ENCODE measurements at regions not wholly inside any gene's neighbourhood (a gene's known extent, or its start where the extent isn't known, plus 50 kb on each side); places are given as distances from the start of the nearest gene placed in this dataset.
"Not testable (repeated sequence)": the region's sequence is repeated elsewhere in the genome, so short reads cannot be mapped to it uniquely, and the experiment has no call there.

DNA sequence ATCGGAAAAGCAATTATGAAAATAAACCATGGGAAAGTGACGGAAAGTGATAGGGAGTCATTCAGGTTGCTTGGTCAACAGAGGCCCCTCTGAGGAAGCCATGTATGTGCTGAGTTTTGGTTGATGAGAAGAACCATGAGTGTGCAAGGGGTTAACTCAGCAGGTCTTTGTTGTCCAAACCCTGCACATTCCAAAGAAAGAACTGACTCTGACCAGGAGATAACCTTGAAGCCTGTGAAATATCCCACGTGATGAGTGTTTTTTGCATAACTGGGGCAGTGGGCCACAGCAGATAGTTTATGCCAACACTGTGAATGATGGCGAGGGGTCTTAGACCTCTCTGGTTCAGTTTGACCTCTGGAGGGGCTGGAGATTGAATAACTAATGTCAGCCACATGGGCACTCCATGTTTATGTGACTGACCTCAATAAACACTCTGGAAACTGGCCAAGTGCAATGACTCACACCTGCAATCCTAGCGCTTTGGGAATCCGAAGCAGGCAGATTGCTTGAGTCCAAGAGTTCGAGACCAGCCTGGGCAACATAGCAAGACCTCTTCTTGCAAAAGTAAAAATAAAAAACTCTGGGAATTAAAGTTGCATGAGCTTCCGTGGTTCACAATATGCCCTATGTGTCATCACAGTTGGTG, 154.0 kb upstream of the FOXK1 start:
- DNase-seq: no peak

DNA sequence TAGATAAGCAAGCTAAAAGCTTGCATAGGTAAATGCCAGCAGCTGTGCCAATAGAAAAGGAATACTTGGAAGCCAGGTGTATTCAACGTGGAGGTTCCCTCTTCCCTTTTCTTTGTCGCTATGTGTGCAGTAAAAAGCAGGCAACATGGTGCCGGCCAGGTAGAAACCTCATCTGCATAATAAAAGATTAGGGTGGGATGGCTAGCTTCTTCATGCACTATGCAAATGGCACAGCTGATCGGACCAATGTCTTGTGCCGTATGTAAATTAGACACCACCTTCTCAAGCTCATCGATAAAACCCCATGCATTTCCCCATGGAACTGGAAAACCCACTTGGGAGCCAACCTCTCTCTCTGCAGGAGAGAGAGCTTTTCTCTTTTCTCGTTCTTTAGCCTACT, 150.9 kb upstream of the FOXK1 start:
- DNase-seq: peak; percentile 84

DNA sequence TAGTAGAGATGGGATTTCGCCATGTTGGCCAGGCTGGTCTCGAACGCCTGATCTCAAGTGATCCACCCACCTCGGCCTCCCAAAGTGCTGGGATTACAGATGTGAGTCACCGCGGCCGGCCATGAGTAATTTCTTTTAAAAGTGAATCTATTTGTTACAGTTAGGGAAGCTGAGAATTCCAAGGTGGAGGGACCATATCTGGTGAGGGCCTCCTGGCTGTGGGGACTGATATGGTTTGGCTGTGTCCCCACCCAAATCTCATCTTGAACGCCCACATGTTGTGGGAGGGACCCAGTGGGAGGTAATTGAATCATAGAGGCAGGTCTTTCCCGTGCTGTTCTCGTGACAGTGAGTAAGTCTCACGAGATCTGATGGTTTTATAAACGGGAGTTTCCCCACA, 148.8 kb upstream of the FOXK1 start:
- not testable (repeated sequence) for DNase-seq

DNA sequence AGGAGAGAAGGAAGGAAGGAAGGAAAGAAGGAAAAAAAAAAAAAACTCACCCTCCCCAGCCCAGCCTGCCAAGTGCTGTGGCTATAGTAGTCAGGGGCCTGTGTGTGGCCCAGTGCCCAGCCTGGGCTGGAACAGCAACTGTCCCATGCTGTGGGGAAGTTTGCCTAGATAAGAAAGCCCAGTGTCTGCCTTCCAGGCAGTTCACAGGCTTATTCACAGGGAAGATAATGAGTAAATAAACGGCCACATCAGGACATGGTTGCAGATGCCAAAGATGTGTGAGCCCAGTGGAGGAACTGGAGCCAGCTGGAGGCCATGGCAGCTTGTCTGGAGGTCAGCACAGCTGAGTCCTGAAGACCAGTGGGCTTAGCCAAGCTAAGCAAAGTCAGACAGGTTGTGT, 132.4 kb upstream of the FOXK1 start:
- DNase-seq: no peak

GRCh38 chr7:4550117-4550516, 132.0 kb upstream of the FOXK1 start:
- no peak for DNase-seq

- no peak for DNase-seq
Measured at GRCh38 chr7:4552985-4553384, 129.1 kb upstream of the FOXK1 start.

DNA sequence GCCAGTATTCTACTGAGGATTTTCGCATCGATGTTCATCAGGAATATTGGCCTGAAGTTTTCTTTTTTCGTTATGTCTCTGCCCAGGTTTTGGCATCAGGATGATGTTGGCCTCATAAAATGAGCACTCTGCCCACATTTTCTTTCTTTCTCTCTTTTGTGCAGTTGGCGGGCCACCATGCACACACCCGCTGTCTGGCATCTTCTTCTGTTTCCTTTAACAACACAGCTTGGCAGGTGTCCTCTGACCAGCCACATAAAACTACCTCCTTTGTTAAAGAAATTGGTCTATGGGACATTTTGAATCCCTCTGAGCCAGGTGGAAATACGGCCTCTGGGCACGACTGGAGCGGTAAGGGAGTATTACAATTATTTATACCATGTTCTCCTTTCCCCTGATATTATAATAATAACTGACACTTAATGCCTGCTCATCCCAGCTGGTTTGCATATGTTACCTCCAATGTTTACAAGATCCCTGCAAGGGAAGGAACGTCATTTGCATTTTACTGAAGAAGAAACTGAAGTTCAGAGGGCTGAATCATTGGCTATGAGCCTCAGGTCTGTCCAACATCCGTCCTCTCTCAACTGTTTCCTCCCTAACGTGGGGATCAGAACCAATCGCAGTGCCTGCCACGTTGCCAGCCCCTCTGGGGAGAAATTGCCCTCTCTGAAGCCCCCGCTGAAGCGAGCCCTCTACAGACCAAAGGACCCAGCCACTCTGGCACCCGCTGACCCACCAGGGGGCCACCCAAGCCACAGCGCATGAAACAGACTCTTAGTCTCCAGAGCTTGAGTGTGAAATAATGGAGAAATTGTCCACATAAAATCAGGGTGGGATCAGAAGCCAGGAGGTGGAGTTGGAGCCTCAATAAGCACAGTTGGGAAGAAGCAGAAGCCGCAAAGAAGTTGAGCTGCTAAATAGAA, 125.0 kb upstream of the FOXK1 start:
- no peak for DNase-seq

GRCh38 chr7:4561795-4562194, 120.3 kb upstream of the FOXK1 start:
- DNase-seq: no peak

- DNase-seq: no peak
Measured at GRCh38 chr7:4566714-4567113, 115.4 kb upstream of the FOXK1 start.

- no peak for DNase-seq
Measured at GRCh38 chr7:4574851-4575250, 107.2 kb upstream of the FOXK1 start.

DNA sequence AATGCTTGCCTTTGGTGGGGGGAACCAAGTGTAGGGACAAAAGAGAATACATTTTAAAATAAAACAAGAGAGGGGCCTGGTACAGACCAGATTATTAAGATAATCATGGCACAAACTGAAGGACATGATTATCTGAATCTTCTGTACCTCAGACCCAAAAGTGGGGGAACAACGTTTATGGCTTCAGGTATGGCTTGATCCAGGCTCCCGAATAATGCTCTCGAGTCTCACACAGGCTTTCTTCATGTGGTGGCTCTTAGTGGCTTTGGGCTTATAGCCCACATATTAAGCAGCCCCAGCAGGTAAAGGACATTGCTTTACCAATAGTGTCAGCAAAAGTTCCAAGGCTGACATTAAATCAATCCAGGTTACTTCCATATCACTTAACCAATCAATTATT, 106.8 kb upstream of the FOXK1 start:
- no peak for DNase-seq

GRCh38 chr7:4602905-4603842, 78.9 kb upstream of the FOXK1 start:
- no peak for DNase-seq

DNA sequence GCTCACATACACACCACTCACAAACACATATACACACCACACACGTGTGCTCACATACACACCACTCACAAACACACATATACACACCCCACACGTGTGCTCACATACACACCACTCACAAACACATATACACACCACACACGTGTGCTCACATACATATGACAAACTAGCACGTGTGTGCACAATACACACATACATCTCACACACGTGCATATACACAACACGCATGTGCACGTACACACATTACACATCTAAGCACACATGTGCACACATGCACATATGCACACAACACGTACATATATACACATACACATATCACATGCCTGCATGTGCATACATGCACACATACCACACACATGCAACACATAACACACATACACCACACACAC, 78.3 kb upstream of the FOXK1 start:
- DNase-seq: no peak

GRCh38 chr7:4604456-4604940, 77.6 kb upstream of the FOXK1 start:
- DNase-seq: no peak

DNA sequence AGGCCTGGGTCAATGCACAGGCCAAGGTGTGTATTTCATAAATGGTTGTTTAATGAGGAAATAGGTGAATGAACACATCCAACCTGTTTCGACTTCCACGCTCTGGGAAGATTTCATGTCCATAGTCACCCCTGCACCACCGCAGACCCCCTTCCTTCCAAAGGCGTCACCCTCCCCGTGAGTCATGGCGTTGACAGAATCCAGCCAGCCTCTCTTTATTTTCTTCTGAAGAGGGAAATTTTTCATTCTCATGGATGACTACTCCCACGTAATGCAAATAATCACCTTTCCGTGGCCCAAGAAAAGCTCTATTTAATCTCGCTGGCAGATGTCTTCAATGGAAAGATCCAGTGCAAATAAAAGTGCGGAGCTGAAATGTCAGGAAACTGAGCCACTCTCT, 75.3 kb upstream of the FOXK1 start:
- DNase-seq: no peak

GRCh38 chr7:4607311-4607729, 74.8 kb upstream of the FOXK1 start:
- DNase-seq: no peak

DNA sequence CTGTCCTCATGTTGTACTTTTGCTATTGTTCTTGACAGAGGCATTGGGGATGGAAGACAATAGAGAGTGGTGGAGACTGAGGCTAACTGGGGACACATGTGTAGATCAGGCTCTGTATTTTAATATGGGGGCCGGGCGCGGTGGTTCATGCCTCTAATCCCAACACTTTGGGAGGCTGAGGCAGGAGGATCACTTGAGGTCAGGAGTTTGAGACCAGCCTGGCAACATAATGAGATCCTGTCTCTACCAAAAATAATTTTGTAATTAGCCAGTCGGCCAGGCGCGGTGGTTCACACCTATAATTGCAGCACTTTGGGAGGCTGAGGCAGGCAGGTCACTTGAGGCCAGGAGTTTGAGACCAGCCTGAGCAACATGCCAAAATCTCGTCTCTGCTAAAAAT, 72.5 kb upstream of the FOXK1 start:
- DNase-seq: not testable (repeated sequence)

GRCh38 chr7:4610768-4611467, 71.2 kb upstream of the FOXK1 start:
- DNase-seq: peak; percentile 38

DNA sequence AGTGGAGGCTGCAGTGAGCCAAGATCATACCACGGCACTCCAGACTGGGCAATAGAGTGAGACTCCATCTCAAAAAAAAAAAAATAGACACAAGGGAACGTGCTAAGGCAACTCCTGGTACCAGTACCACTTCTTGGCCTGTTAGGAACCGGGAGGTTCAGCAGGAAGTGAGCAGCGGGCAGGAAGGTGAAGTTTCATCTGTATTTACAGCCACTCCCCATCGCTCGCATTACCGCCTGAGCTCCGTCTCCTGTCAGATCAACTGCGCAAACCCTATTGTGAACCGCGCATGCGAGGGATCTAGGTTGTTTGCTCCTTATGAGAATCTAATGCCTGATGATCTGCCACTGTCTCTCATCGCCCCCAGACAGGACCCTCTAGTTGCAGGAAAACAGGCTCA, 69.9 kb upstream of the FOXK1 start:
- DNase-seq: no peak

GRCh38 chr7:4612939-4613841, 68.9 kb upstream of the FOXK1 start:
- DNase-seq: no peak

DNA sequence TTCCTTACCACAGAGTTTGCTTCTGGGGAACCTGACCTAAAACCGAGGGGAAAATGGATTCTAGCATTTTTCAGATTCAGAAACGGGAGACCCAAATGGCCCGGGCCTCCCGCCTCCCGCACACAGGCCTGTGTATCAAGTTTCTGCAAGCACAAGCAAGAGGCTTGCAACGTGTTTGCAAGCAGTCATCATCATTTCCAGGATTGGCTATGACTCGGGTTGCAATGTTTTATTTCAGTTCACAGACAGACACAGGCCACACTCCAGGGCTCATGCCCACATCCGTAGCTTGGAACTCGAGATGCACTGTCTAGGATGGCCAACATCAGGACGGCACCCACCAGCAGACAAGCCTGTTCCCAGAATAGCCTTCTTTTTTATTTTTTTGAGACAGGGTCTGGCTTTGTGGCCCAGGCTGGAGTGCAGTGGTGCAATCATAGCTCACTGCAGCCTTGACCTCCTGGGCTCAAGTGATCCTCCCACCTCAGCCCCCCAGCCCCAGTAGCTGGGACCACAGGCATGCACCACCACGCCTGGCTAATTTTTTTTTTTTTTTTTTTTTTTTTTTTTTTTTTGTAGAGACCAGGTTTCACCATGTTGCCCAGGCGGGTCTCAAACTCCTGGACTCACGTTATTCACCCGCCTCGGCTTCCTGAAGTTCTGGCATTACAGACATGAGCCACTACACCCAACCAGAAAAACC, 68.1 kb upstream of the FOXK1 start:
- DNase-seq: no peak
